HK-2 (cell line): ENCODE measurements at regions not wholly inside any gene's neighbourhood (a gene's known extent, or its start where the extent isn't known, plus 50 kb on each side); places are given as distances from the start of the nearest gene placed in this dataset.
A peak's percentile ranks its signal among the peaks of the same experiment; 100 is the strongest.
"Not testable (repeated sequence)": the region's sequence is repeated elsewhere in the genome, so short reads cannot be mapped to it uniquely, and the experiment has no call there.

Source experiments
- DNase-seq: peaks from one replicate; pipeline ENCODE4 v3.0.0-alpha.2; 2018; ENCODE audit not compliant: unreplicated experiment

DNA sequence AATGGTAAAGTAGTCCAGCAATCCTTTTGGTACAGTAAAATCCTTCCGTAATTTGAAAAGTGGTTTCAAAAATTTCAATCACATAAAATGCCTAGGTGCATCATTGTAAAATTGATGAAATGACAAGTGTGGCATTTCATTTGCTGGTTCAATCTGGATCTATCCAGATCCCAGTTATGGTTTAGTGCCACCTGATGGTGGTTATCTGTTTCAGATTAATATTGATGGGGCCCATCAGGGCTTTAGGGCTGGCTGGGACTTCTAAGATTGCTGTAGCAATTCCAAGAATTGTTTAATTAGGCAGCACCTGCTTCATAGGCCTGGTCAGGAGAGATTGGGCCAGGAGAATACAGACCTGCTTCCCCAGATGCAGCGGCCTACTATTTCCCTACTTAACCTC lies 55.5 kb upstream of the PIK3C3 start:
- no peak for DNase-seq

DNA sequence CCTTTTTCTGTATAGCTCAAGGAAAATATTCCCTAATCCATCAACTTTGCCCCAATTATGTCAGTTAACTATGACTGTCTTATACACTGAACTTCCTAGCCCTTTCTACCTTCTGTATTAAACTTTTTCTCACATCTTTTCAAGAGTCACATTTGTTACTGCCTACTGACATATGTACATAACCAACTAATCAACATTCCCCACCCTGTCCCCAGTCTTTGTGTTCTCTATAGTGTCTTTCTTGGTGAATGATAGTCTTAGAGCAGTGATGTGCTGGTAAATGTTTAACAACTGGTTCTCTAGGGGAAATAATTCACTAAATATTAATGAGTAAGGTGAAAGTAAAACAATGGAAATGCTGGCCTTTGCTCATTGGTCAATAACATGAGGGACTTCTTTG lies 61.6 kb upstream of the PIK3C3 start:
- no peak for DNase-seq

DNA sequence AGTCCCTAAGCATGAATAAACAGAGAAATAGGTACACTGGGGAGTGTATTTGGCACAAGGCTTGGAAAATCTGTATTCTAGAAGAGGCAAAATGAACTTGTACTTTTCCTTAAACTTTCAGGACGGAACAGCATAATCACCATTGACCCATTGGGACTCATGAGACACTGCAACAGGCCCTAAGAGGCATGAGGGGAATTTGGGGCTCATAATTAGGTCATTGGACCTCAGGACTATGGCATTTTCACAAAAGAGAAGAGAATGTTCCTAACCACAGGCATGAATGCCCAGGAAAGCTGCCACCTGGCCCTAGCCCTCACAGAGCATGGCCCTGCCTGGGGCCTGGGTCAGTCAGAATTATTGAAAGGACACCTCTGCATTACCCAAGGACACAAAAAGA lies 67.9 kb upstream of the PIK3C3 start:
- no peak for DNase-seq

DNA sequence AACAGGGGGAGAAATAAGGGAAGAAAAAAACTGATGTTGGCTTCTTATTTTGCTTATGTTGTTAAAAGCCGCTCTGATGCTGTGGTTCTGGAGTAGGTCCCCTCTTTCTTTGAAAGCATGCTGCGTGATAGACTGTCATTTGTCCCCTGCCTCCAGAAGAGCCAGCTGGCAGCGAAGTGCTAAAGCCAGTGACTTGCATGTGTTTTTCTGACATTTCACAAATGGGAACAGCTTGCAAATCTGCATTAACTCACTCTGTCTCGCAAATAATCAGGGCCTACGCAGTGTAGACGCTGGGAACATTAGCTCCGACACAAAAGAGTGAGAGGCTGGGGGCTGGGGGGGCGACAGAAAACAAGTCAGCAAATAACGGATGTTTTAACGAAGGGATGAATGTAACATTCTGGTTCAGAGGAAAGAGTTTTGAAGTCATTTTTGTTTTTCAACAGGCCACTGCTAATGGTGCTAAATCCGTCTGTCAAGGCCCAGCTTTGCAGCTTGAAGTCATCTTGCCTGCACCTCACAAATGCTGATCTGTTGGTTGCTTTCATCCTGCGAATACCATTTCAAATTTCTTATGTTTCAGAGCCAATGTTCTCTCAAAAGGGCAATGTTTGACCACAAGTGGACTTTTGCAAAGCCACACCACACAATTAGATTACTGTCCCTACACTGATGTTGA lies 68.8 kb upstream of the PIK3C3 start:
- DNase-seq: no peak

DNA sequence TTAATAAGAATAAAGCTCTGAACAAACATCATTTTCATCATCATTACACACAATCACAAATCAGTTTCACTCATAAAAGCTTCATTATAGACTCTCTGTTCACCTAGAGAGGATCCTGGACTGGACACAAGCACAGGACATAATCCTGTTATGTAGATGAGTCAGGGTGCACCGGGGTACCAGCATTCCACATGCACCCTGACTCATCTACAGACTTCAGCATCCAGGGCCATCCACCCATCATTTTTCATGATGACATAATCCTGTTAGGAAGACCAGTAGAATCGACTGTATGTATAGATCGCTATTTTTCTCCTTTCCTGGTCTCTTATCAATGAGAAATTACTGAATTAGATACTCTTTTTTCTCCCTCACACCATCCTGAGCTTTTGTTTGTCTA lies 73.7 kb upstream of the PIK3C3 start:
- DNase-seq: no peak

DNA sequence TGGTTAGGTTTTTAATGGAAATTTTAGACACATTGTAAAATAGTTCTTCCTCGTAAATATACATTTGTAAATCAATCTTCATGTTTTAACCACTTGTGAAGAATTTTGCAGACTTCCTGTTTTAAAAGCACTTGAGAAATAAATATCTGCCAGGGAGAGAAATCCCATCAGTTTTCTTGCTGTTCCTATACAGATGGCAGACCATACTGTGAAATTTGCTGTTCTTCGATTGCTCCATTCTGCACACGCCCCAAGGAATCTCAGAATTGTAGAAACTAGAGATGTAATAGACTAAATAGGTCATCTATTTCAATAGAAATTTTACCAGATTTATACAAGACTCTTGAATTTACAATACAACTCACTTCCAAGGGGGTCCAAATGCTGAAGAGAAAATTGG lies 75.8 kb upstream of the PIK3C3 start:
- no peak for DNase-seq

DNA sequence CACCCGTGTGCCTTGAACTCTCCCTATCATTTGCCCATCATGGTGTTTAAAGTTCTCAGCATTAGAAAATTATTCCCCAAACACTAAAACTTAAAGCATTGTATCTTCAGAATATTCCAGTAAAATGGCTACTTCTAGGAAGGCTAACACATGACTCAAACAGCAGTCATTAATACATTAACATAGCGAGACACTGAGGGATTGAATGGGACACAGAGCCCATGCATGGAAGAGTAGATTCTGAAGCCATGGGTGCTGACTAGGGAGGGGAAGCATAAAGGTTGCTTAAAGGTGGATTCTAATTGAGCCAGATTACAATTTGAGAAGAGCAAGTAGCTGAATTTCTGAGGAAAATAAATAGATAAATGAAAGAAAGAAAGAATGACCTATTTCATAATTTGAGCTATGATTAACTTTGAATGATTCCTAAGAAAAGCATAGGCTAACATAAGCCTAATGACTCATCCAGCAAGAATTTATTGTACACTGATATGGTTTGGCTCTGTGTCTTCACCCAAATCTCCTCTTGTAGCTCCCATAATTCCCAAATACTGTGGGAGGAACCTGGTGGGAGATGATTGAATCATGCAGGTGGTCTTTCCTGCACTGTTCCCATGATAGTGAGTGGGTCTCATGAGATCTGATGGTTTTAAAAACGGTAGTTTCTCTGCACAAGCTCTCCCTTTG lies 79.8 kb upstream of the PIK3C3 start:
- peak; percentile 2 for DNase-seq

DNA sequence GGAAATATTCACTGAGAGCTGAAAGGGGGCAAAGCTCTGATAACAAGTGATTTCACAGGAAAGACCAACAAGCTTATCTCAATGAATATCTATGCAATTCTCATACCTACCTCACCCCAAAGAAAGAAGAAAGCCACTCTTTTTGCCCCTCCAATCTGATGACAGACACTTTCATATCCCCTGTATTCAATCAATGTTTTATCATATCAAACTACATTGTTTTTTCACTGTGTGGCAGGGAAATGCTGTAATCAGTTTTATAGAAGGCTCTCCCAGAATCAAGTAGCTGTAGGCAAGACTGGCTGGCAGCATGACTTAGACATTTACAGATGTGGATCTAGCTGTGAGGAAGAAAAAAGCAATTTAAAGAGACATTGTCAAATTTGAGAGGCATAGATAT lies 81.3 kb upstream of the PIK3C3 start:
- no peak for DNase-seq

DNA sequence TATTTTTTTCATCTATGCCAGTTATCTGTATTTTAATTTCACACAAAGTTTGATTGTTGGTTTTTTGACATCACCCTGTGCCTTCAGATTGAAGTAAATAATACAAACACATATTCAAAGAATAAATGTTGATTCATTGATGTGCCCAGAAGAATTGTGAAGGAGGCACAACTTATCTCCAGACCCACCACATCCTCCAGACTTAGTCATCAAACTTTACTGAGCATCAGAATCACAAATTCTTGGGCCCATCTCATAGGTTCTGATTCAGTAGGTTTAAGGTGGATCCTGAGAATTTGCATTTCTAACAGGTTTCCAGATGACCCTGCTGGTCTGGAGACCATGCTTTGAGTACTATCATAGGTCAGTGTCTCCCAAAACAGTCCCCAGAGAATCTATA lies 82.8 kb upstream of the PIK3C3 start:
- DNase-seq: no peak

DNA sequence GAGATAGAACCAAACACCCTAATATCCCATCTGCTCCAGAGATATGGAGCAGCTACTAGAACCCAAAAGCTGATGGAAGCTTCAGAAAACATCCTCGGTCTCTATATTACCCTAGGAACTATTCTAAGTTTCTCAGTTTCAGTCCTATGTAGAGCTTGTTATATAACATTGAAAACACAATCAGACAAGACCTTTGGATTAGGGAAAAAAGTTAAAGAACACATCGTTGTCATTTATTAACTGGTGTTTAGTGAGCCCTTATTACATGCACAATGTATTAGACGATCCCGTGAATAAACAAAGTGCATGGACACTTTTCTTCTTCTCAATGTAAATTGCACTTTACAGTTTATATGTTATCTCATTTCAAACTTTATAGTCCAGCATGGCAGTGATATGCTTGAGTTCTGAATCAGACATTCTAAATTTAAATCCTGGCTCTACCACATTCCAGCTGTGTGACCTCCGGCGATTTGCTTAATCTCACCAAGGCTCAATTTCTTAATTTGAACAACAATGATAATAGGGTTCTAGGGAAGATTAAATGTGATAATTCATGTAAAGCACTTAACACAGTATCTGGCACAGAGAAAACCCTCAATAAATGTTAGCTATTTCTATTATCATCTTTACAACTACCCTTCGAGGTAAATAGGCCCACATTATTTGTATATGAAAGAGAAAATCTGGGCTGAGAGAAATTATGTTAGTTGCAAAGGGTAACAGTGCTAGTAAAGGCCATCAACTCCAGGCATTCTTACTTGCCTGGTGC lies 83.6 kb upstream of the PIK3C3 start:
- no peak for DNase-seq

DNA sequence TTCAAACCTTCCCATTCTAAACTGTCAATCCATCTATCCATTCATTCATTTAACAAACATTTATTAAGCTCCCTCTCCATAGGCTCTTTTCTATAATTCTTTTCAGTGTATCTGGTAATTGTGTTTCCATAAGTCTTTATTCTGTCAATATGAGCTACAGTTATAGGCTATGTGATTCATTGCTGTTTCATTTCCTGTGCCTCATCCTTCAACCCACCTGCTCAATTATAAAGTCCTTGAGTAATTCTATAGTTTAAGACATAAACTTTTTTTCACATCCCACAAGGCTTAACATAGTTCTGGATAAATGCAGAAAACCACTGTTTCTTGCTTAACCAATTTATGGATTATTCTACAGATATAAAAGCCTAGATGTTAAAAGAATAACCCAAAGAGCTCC lies 84.2 kb upstream of the PIK3C3 start:
- no peak for DNase-seq

DNA sequence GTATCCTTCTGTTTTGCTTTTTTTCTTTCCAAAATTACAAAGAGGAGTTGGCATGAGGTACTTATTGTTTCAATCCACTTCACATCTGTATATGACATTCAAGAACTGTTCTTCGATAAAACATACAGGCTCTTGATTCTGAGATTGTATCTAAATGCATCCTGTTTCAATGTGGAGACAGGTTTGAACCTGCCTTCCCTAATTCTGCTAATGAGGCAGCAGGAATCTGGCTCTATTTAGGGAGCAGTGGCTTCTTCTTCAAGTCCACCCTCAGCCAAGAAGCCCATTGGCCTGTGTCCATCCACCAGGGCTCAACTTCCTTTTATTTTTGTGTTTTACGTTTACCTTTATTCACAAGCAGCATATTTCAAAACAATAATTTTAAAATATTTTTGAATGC lies 84.8 kb upstream of the PIK3C3 start:
- no peak for DNase-seq

DNA sequence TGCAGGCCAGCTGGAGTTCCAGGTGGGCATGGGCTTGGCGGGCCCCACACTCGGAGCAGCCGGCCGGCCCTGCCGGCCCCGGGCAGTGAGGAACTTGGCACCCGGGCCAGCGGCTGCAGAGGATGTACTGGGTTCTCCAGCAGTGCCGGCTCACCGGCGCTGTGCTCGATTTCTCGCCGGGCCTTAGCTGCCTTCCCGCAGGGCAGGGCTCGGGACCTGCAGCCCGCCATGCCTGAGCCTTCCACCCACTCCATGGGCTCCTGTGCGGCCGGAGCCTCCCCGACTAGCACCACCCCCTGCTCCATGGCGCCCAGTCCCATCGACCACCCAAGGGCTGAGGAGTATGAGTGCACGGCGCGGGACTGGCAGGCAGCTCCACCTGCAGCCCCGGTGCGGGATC lies 89.2 kb upstream of the PIK3C3 start:
- not testable (repeated sequence) for DNase-seq

DNA sequence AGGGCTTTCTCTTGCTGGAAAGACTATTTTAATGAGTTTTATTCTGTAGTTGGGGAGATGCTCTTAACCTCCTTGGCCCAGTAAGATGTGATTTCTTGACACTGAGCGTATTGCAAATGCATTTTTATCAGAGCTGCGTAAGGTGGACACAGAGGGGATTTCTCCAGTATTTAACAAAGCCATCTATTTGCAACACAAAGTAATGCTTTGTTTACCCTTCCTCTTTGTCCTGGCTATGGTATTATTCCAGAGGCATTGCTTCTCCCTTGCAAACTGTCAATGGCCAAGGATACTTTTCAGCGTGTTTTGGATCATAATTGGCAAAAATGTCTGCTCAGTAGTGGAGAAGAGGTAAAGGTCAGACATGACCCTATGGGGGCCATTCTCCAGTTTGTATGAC lies 90.8 kb upstream of the PIK3C3 start:
- DNase-seq: no peak

DNA sequence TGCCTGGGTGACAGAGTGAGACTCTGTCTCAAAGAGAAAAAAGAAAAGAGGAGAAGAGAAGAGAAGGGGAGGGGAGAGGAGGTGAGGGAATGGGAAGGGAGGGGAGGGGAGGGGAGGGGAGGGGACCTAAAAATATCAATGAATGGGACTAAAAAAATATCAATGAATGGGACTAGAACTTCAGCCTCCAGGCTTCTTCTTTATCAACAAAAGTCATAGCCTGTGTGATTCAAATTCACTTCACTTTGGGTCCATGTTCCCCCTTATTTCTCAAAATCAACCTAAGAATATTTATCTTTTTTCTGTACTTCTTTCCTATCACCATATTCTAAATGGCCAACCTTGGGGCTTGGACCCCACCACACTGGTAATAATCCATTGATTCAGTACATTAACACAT lies 92.1 kb upstream of the PIK3C3 start:
- DNase-seq: no peak

DNA sequence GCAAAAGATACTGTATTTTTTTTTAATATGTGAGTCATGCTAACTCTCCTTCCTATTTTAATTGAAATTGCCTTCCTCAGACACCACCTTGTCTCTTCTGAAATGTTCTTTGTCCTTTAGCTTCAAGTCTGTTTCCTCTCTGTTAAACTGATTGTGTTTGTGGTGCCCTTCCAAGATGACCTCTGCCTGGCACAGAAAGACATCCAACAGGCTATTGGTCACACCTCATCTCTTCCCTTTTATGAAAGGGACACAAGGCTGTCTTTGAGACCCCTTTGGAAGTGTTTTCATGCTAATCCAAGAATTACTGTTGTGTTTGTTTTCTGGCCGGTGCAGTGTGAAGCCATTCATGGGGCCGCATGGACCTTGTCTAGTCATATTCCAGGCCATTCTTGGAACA lies 94.0 kb upstream of the PIK3C3 start:
- no peak for DNase-seq

DNA sequence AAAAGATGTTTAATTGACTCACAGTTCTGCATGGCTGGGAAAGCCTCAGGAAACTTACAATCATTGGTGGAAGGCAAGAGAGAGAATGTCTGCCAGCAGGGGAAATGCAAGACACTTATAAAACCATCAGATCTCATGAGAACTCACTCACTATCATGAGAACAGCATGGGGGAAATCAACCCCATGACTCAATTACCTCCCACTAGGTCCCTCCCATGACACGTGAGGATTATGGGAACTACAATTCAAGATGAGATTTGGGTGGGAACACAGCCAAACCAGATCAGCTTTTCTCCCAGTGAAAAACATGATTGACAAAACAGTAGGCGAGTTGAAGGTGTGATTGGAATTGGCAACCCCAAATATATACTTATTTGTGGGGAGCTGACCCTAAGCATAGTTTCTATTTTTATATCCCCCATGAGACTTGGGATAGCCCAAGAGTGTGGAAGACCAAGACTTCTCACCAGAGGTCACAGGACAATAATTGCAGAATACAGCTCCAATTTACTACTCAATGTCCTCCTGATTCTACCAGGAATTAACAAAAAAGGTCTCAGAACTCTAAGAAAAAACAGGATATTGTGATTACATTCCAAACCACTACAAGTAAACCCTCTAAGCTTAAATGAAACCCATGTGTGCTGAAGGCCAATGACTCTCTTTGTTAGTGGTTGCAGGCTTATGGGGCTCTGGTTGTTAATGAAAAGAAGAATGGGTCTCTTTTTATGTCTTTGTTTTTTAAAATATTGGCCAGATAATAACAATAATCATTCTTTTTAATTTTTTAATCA lies 96.1 kb upstream of the PIK3C3 start:
- no peak for DNase-seq

DNA sequence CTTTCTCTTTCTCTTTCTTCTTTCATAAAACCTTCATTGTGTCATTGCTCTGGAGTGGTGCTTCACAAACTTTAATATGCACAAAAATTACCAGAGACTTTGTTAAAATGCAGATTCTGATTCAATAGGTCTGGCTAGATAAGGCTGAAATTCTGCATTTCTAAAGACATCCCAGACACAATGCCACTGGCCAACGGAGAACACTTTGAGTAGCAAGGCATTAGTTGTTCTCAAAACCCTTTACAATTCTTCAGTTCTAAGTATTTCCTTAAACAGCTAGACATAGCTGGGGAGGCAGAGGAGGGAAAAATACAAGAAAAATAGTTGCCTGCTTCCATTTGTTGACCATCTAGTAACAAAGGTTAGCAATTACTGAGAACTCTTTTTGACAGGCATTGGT lies 101.8 kb upstream of the PIK3C3 start:
- DNase-seq: no peak

DNA sequence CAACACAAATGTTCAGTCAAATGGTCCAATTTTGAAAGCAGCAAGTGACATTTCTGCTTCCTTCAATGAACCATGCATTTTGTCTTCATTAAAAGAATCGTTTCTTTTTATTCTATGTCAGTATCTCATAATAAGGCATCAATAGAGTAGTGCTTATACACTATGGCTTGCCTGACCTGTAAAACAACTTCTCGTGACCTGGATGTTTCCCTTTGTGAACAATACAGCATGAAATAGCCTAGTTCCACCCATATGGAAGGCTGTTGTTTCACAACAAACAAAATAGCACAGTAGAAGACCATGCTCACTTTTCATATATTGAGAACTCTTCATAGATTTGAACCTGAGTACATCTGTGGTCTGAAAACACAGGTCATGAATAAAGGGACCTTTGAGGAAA lies 104.3 kb upstream of the PIK3C3 start:
- no peak for DNase-seq

DNA sequence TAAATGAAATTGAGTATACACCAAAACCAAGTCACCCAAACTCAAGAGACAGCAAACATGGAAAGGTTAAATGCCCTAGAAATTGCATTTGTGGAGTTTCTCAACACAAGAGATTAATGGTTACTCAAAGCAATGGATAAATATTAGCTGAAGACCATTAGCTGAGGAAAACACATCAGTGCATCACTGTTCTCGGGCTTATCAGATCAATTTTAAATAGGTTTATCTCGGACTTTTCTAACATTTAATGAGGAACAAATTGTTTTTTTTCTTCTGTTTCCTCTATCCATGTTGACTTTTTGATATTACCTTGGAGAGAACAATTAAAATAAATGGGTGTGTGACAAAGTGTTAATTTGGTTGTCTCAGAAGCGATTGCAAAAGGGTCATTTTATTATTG lies 105.4 kb upstream of the PIK3C3 start:
- no peak for DNase-seq

DNA sequence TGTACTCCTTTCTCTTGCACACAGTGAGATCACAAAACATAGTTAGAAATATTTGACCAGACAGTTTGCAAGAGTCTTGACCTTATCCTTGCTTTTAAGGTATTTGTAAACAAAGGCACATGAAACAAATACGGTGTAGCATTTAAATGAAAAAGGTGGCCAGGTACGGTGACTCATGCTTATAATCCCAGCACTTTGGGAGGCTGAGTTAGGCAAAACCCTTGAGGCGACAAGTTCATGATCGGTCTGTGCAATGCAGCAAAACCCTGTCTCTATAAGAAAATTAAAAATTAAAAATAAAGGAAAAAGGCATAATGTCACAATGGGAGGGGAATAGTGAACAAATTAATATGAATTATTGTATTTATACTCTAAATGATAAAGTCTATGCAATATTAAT lies 109.5 kb upstream of the PIK3C3 start:
- DNase-seq: no peak

DNA sequence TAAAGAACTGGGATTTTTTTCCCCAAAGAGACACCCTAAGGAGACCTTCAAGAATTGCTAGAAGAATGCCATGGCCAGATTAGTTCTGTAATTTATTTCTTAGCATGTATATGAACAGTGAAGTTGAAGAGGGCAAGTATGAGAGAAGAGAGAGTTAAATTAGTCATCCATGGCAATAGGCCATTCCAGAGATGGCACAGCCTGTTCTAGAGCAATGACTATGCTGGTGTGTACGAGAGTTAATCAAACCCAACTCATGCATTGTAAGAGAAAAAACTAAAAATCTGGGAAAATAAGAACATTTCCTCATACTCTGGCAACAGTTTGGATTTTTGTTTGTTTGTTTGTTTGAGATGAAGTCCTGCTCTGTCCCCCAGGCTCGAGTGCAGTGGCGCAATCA lies 112.1 kb upstream of the PIK3C3 start:
- DNase-seq: no peak
